Thyroid gland (tissue), 4 donors: ENCODE measurements at regions not wholly inside any gene's neighbourhood (a gene's known extent, or its start where the extent isn't known, plus 50 kb on each side); places are given as distances from the start of the nearest gene placed in this dataset.
A peak's percentile ranks its signal among the peaks of the same experiment; 100 is the strongest.

Experiments
- DNase-seq, 2 donors: peaks; one replicate each; pipeline ENCODE4 v3.0.0-alpha.2; 2019
- H3K27ac ChIP-seq, 3 donors: fragments of 200-600 bp; sonication (generic); 1 replicate in 2 of 3; 2 replicates in 1 of 3; pipeline ENCODE4 v1.5.1; 2016 to 2019; ENCODE audit warnings: mild to moderate bottlenecking in 1 of 3, moderate library complexity in 1 of 3
- H3K27me3 ChIP-seq: fragments of 200-600 bp; sonication (generic); one replicate; pipeline ENCODE4 v1.5.1; 2019
- H3K36me3 ChIP-seq, 2 donors: fragments of 200-600 bp; sonication (generic); one replicate each; pipeline ENCODE4 v1.5.1; 2016 to 2019
- H3K4me1 ChIP-seq, 2 donors: fragments of 200-600 bp; sonication (generic); one replicate each; pipeline ENCODE4 v1.5.1; 2017 to 2019
- H3K4me3 ChIP-seq, 3 donors: fragments of 200-600 bp; sonication (generic); replicated peaks in 1 of 3; 1 replicate in 2 of 3; 2 replicates in 1 of 3; pipeline ENCODE4 v1.5.1; 2016; ENCODE audit warnings: mild to moderate bottlenecking in 1 of 3
- H3K9me3 ChIP-seq: fragments of 200-600 bp; sonication (generic); one replicate; pipeline ENCODE4 v1.5.1; 2017
- CTCF ChIP-seq, 6 experiments: fragments of 200-600 bp in 3 of 6; fragments of 450-650 bp in 3 of 6; sonication (generic) in 3 of 6; IDR thresholded peaks; one replicate each; pipeline ENCODE4 v1.5.1; 2016 to 2019; ENCODE audit warnings: antibody characterized with exemption in 6 of 6, mild to moderate bottlenecking in 2 of 6, inconsistent platforms in 1 of 6, moderate library complexity in 1 of 6
- POLR2A ChIP-seq, 2 donors: fragments of 450-650 bp; IDR thresholded peaks; one replicate each; pipeline ENCODE4 v1.6.1; 2017; ENCODE audit warnings: antibody characterized with exemption in 2 of 2, mild to moderate bottlenecking in 2 of 2, moderate library complexity in 1 of 2
- WGBS, 2 donors: methylation state at CpG; one replicate each; pipeline ENCODE4 v1.1.5; 2017; 5-methylcytosine and 5-hydroxymethylcytosine counted together
- intact Hi-C: fragments of 100-400 bp; cut with DNase I; formaldehyde crosslinking; loops from one replicate; pipeline ENCODE4 v1.15.1; 2023

DNA sequence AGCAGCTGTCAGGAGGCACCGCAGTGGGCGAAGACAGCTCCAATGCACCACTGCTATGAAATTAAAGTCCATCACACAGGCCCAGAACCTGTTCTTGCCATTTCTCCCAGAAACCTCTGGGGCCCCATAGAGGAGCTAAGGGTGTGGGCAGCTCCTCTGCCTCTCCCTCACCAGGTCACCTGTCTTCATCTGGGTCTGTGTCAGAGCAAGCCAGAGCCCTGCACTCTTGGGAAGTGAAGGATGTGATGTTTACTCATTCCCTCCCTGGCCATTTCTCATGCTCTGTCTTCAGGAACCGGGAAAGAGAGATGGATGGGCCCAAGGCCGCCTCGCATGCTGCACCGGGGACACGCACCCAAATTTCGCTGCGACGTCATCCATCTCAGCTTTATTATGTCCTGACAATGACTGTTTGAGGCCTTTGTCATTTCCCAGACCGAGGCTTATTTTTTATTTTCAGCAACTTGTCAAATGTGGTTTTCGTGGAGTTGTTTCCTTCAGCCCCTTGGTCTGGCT is 216.1 kb downstream of the NPHP4 start:
- TF ChIP-seq POLR2A (IDR thresholded peaks at IDR 0.05) (no peak), CTCF (IDR thresholded peaks at IDR 0.05) (no peak)

GRCh38 chr1:5774019-5774418 is 218.2 kb downstream of the NPHP4 start:
- WGBS, 2 donors = 84 to 85% methylated on average over 6 of the region's 6 CpGs
- no peak for DNase-seq
- no peaks in the 10 kb centered on the region for H3K9me3 ChIP-seq
- TF ChIP-seq CTCF (IDR thresholded peaks at IDR 0.05) (no peak), POLR2A (IDR thresholded peaks at IDR 0.05) (no peak)
- H3K27ac ChIP-seq = no peak overlapping the region
- intact Hi-C loops = no loop called here
- H3K4me3 ChIP-seq = no peak overlapping the region
- no peaks in the 10 kb centered on the region for H3K27me3 ChIP-seq
- H3K36me3 ChIP-seq = no peaks in the 10 kb centered on the region
- peaks cover 6 to 9% of the 10 kb centered on the region in 2 donors for H3K4me1 ChIP-seq

More for the DNA sequence above, 216.1 kb downstream of the NPHP4 start:
- no peak for DNase-seq
- Histone ChIP-seq H3K4me1 (peaks cover 2 to 5% of the 10 kb centered on the region in 2 donors), H3K27ac (no peak overlapping the region), H3K27me3 (no peaks in the 10 kb centered on the region), H3K4me3 (no peak overlapping the region), H3K36me3 (no peaks in the 10 kb centered on the region), H3K9me3 (no peaks in the 10 kb centered on the region)
- intact Hi-C loops = no loop called here
- WGBS, 2 donors = 83 to 92% methylated on average over 12 of the region's 12 CpGs

DNA sequence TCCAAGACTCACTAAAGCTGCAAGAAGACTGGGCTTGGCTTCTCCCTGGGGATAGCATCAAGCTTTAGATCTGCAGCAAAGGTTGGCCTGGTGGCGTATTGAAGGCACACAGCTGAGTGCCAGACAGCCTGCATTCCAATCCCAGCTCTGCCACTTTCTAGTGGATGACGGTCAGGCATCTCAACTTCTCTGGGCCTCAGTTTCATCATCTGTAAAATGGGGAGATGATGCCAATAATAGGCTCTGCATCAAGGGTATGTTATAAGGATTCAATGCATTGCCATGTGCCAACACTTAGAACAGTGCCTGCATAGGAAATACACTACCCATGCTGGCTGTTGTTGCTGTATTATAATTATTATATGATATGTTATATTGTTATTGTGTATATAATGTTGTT is 220.4 kb downstream of the NPHP4 start:
- no peaks in the 10 kb centered on the region for H3K9me3 ChIP-seq
- H3K4me1 ChIP-seq = peaks cover 6 to 9% of the 10 kb centered on the region in 2 donors
- H3K4me3 ChIP-seq = no peak overlapping the region
- H3K36me3 ChIP-seq = no peaks in the 10 kb centered on the region
- H3K27ac ChIP-seq = no peak overlapping the region
- no peak for TF ChIP-seq CTCF (IDR thresholded peaks at IDR 0.05)
- no peak for TF ChIP-seq POLR2A (IDR thresholded peaks at IDR 0.05)
- intact Hi-C loops = no loop called here
- WGBS, 2 donors = 42 to 84% methylated on average over 2 of the region's 2 CpGs
- DNase-seq = no peak
- no peaks in the 10 kb centered on the region for H3K27me3 ChIP-seq

- Histone ChIP-seq H3K27me3 (no peaks in the 10 kb centered on the region), H3K27ac (no peak overlapping the region)
- WGBS, 2 donors = 6 to 9% methylated on average over 16 to 17 of the region's 23 CpGs
Measured at GRCh38 chr1:5770981-5771765, 221.1 kb downstream of the NPHP4 start.

More at GRCh38 chr1:5770981-5771765, 221.1 kb downstream of the NPHP4 start:
- Histone ChIP-seq H3K9me3 (no peaks in the 10 kb centered on the region), H3K4me1 (peaks cover 6 to 9% of the 10 kb centered on the region in 2 donors), H3K36me3 (no peaks in the 10 kb centered on the region), H3K4me3 (no peak overlapping the region)
- intact Hi-C loops = no loop called here
- peak; percentile 40 to 44 for DNase-seq
- TF ChIP-seq CTCF (IDR thresholded peaks at IDR 0.05) = no peak
- no peak for TF ChIP-seq POLR2A (IDR thresholded peaks at IDR 0.05)
